ENCODE measurements at regions not wholly inside any gene's neighbourhood (a gene's known extent, or its start where the extent isn't known, plus 50 kb on each side); places are given as distances from the start of the nearest gene placed in this dataset.

- DNase-seq = no peak
Measured at GRCh38 chr3:144307951-144308350, 336.3 kb downstream of the DIPK2A start.

GRCh38 chr3:144308396-144308795 is 336.8 kb downstream of the DIPK2A start:
- no peak for DNase-seq

- no peak for DNase-seq
Measured at GRCh38 chr3:144312702-144313101, 341.1 kb downstream of the DIPK2A start.

- DNase-seq = no peak
Measured at GRCh38 chr3:144314946-144315345, 343.3 kb downstream of the DIPK2A start.

- no peak for DNase-seq
Measured at GRCh38 chr3:144317961-144318360, 346.3 kb downstream of the DIPK2A start.

- DNase-seq = peak; percentile 11 to 56 (median 52)
Measured at GRCh38 chr3:144324076-144324475, 352.5 kb downstream of the DIPK2A start.

- DNase-seq = peak in 3 of 4 experiments; percentile 5 to 25 (median 11)
Measured at GRCh38 chr3:144332868-144333267, 361.2 kb downstream of the DIPK2A start.

- no peak for DNase-seq
Measured at GRCh38 chr3:144341471-144341870, 369.8 kb downstream of the DIPK2A start.

- no peak for DNase-seq
Measured at GRCh38 chr3:144343343-144343742, 371.7 kb downstream of the DIPK2A start.

- DNase-seq = no peak
Measured at GRCh38 chr3:144343777-144344176, 372.2 kb downstream of the DIPK2A start.

GRCh38 chr3:144344925-144345548 is 373.4 kb downstream of the DIPK2A start:
- peak in 2 of 4 experiments; percentile 29 to 40 for DNase-seq

GRCh38 chr3:144350125-144350524 is 378.5 kb downstream of the DIPK2A start:
- no peak for DNase-seq

- peak; percentile 26 to 70 (median 46) for DNase-seq
Measured at GRCh38 chr3:144351011-144351410, 379.4 kb downstream of the DIPK2A start.

GRCh38 chr3:144351773-144352365 is 380.2 kb downstream of the DIPK2A start:
- DNase-seq = peak; percentile 6 to 68 (median 40)

GRCh38 chr3:144358191-144358590 is 386.6 kb downstream of the DIPK2A start:
- no peak for DNase-seq

- no peak for DNase-seq
Measured at GRCh38 chr3:144361002-144361401, 389.4 kb downstream of the DIPK2A start.

- no peak for DNase-seq
Measured at GRCh38 chr3:144362126-144362525, 390.5 kb downstream of the DIPK2A start.

GRCh38 chr3:144363856-144364255 is 392.2 kb downstream of the DIPK2A start:
- no peak for DNase-seq

- DNase-seq = no peak
Measured at GRCh38 chr3:144364737-144365136, 393.1 kb downstream of the DIPK2A start.

GRCh38 chr3:144369129-144369879 is 397.7 kb downstream of the DIPK2A start:
- no peak for DNase-seq

- DNase-seq = no peak
Measured at GRCh38 chr3:144375088-144375487, 403.5 kb downstream of the DIPK2A start.

- no peak for DNase-seq
Measured at GRCh38 chr3:144380849-144381248, 409.2 kb downstream of the DIPK2A start.

- no peak for DNase-seq
Measured at GRCh38 chr3:144381607-144382006, 410.0 kb downstream of the DIPK2A start.

Measured in suppressor macrophage (primary cell).